ENCODE measurements at regions not wholly inside any gene's neighbourhood (a gene's known extent, or its start where the extent isn't known, plus 50 kb on each side); places are given as distances from the start of the nearest gene placed in this dataset.

- TF ChIP-seq EZH2 (IDR thresholded peaks at IDR 0.05; ENCODE audit: borderline replicate concordance, low read length) (no peak), CTCF (IDR thresholded peaks at IDR 0.05; ENCODE audit: low read length) (no peak)
Observed at GRCh38 chr7:91645542-91645941, 235.0 kb downstream of the MTERF1 start.

Data from OCI-LY1 (cell line).